Astrocyte of the spinal cord (primary cell): ENCODE measurements at regions not wholly inside any gene's neighbourhood (a gene's known extent, or its start where the extent isn't known, plus 50 kb on each side); places are given as distances from the start of the nearest gene placed in this dataset.

Source experiments
- DNase-seq: peaks from one replicate; pipeline ENCODE4 v3.0.0; 2011; ENCODE audit warnings: low read depth, low spot score
- H3K4me3 ChIP-seq: 2 replicates; pipeline ENCODE4 v1.5.1; 2011; ENCODE audit warnings: low read depth, mild to moderate bottlenecking, low read length, moderate library complexity
- CTCF ChIP-seq: IDR thresholded peaks from 2 replicates; pipeline ENCODE4 v1.5.1; 2012; ENCODE audit warnings: low read depth, mild to moderate bottlenecking, low read length, inconsistent platforms
- in situ Hi-C: cut with HindIII; loops from 2 replicates; pipeline ENCODE4 v1.10.0; 2017; ENCODE audit warnings: low sequenced_read_pairs

- no peak overlapping the region for H3K4me3 ChIP-seq
- no peak for DNase-seq
- in situ Hi-C loops: no loop called here
- TF ChIP-seq CTCF: no peak
Measured at GRCh38 chr4:43886196-43886595, 562.4 kb downstream of the KCTD8 start.

GRCh38 chr4:43898836-43899235 lies 549.8 kb downstream of the KCTD8 start:
- no peak for TF ChIP-seq CTCF
- DNase-seq: no peak
- in situ Hi-C loops: no loop called here
- no peak overlapping the region for H3K4me3 ChIP-seq

- no peak for DNase-seq
- no peak overlapping the region for H3K4me3 ChIP-seq
- in situ Hi-C loops: no loop called here
- TF ChIP-seq CTCF: no peak
Measured at GRCh38 chr4:43903456-43903855, 545.2 kb downstream of the KCTD8 start.

- no peak for TF ChIP-seq CTCF
- no peak for DNase-seq
- in situ Hi-C loops: no loop called here
- no peak overlapping the region for H3K4me3 ChIP-seq
Measured at GRCh38 chr4:43918377-43918776, 530.2 kb downstream of the KCTD8 start.

GRCh38 chr4:43932448-43932847 lies 516.2 kb downstream of the KCTD8 start:
- DNase-seq: no peak
- no peak for TF ChIP-seq CTCF
- H3K4me3 ChIP-seq: no peak overlapping the region
- in situ Hi-C loops: no loop called here

- in situ Hi-C loops: no loop called here
- TF ChIP-seq CTCF: no peak
- H3K4me3 ChIP-seq: no peak overlapping the region
- no peak for DNase-seq
Measured at GRCh38 chr4:43943998-43944397, 504.6 kb downstream of the KCTD8 start.

- TF ChIP-seq CTCF: no peak
- in situ Hi-C loops: no loop called here
- no peak overlapping the region for H3K4me3 ChIP-seq
- no peak for DNase-seq
Measured at GRCh38 chr4:43959976-43960375, 488.6 kb downstream of the KCTD8 start.
